Endothelial cell of umbilical vein (primary cell): ENCODE measurements at regions not wholly inside any gene's neighbourhood (a gene's known extent, or its start where the extent isn't known, plus 50 kb on each side); places are given as distances from the start of the nearest gene placed in this dataset.

ENCODE experiments used
- CTCF ChIP-seq, 2 donors: IDR thresholded peaks; 1 replicate in 1 of 2; 2 replicates in 1 of 2; pipeline ENCODE4 v1.5.1; 2011; ENCODE audit warnings: low read length in 2 of 2, mild to moderate bottlenecking in 2 of 2, moderate library complexity in 2 of 2, control low read depth in 1 of 2, inconsistent platforms in 1 of 2, low read depth in 1 of 2; ENCODE audit not compliant: insufficient read depth in 1 of 2; ENCODE audit errors: extremely low read depth in 1 of 2
- EZH2 ChIP-seq: IDR thresholded peaks from 2 replicates; pipeline ENCODE4 v1.6.1; 2012; ENCODE audit warnings: borderline replicate concordance, low read depth, mild to moderate bottlenecking, moderate library complexity, low read length, inconsistent platforms; ENCODE audit not compliant: severe bottlenecking
- POLR2AphosphoS5 ChIP-seq: IDR thresholded peaks from 2 replicates; pipeline ENCODE4 v1.6.1; 2012; ENCODE audit warnings: low read depth, mild to moderate bottlenecking, control low read depth, low read length, moderate library complexity; ENCODE audit not compliant: insufficient read depth

- no peak for TF ChIP-seq CTCF (IDR thresholded peaks at IDR 0.05; ENCODE audit: extremely low read depth in 1 of 2, insufficient read depth in 1 of 2, low read depth in 1 of 2, low read length in 2 of 2)
- no peak for TF ChIP-seq POLR2AphosphoS5
- TF ChIP-seq EZH2, result no peak
Measured at GRCh38 chr2:60251247-60251646, 302.2 kb downstream of the BCL11A start.
